HEK293 (cell line): ENCODE measurements at regions not wholly inside any gene's neighbourhood (a gene's known extent, or its start where the extent isn't known, plus 50 kb on each side); places are given as distances from the start of the nearest gene placed in this dataset.

Source experiments
- CTCF ChIA-PET: fragments of 350-600 bp; formaldehyde crosslinking; extraction: SDS; loops from one replicate; lab custom pipeline; 2021; ENCODE audit warnings: antibody characterized with exemption; lab: Yijun Ruan, JAX
- POLR2A ChIA-PET: fragments of 300-600 bp; formaldehyde crosslinking; extraction: SDS; loops from one replicate; lab custom pipeline; 2020; ENCODE audit warnings: antibody characterized with exemption, inconsistent platforms; lab: Yijun Ruan, JAX
- H3K27ac ChIP-seq: fragments of 200-500 bp; sonication (Bioruptor generic); 2 replicates; pipeline ENCODE4 v1.5.1; 2014; ENCODE audit warnings: low read depth, low read length, control low read depth, inconsistent platforms; ENCODE audit errors: extremely low read depth
- H3K36me3 ChIP-seq, 2 experiments: fragments of 200-500 bp in 1 of 2; sonication (Bioruptor generic) in 1 of 2; 1 replicate in 1 of 2; 2 replicates in 1 of 2; pipeline ENCODE4 v1.5.1; 2014 to 2017; ENCODE audit warnings: inconsistent platforms in 2 of 2, low read length in 2 of 2; ENCODE audit not compliant: control insufficient read depth in 2 of 2, insufficient read depth in 1 of 2
- H3K4me1 ChIP-seq: fragments of 200-500 bp; sonication (Bioruptor generic); 2 replicates; pipeline ENCODE4 v1.5.1; 2014; ENCODE audit warnings: mild to moderate bottlenecking, low read length, inconsistent platforms; ENCODE audit not compliant: control insufficient read depth, insufficient read depth
- H3K4me3 ChIP-seq: 2 replicates; pipeline ENCODE4 v1.5.1; 2011; ENCODE audit warnings: low read depth, mild to moderate bottlenecking, control low read depth, low read length, moderate library complexity
- H3K9me3 ChIP-seq: fragments of 200-500 bp; sonication (Bioruptor generic); 2 replicates; pipeline ENCODE4 v1.5.1; 2014; ENCODE audit warnings: low read depth, low read length, inconsistent platforms; ENCODE audit not compliant: control insufficient read depth, insufficient read depth
- BCL11A ChIP-seq: fragments of 450-650 bp; formaldehyde crosslinking; IDR thresholded peaks from 2 replicates; pipeline ENCODE4 v1.5.1; 2016; ENCODE audit warnings: low read depth, missing biosample characterization, missing genetic modification characterization
- HIC1 ChIP-seq: fragments of 450-650 bp; formaldehyde crosslinking; IDR thresholded peaks from 2 replicates; pipeline ENCODE4 v1.5.1; 2016; ENCODE audit warnings: missing biosample characterization, missing genetic modification characterization
- HOXC10 ChIP-seq: sonication (generic); formaldehyde crosslinking; IDR thresholded peaks from 2 replicates; pipeline ENCODE4 v1.8.1; 2023; ENCODE audit warnings: mild to moderate bottlenecking, missing genetic modification reagents
- INSM2 ChIP-seq: fragments of 450-650 bp; formaldehyde crosslinking; IDR thresholded peaks from 2 replicates; pipeline ENCODE4 v1.5.1; 2016; ENCODE audit warnings: missing biosample characterization, missing genetic modification characterization
- KLF1 ChIP-seq: fragments of 450-650 bp; formaldehyde crosslinking; IDR thresholded peaks from 2 replicates; pipeline ENCODE4 v1.5.1; 2016; ENCODE audit warnings: missing biosample characterization, missing genetic modification characterization
- MEIS1 ChIP-seq: sonication (generic); formaldehyde crosslinking; IDR thresholded peaks from 2 replicates; pipeline ENCODE4 v1.8.1; 2022; ENCODE audit warnings: missing genetic modification reagents, mild to moderate bottlenecking, borderline replicate concordance
- TCF7L2 ChIP-seq: IDR thresholded peaks from 2 replicates; pipeline ENCODE4 v1.6.1; 2011; ENCODE audit warnings: low read depth, mild to moderate bottlenecking, inconsistent platforms, low read length, moderate library complexity, borderline replicate concordance
- ZBTB17 ChIP-seq: fragments of 450-650 bp; formaldehyde crosslinking; IDR thresholded peaks from 2 replicates; pipeline ENCODE4 v1.5.1; 2016; ENCODE audit warnings: missing biosample characterization, missing genetic modification characterization
- ZBTB8A ChIP-seq: fragments of 450-650 bp; formaldehyde crosslinking; IDR thresholded peaks from 2 replicates; pipeline ENCODE4 v1.5.1; 2016; ENCODE audit warnings: missing biosample characterization, missing genetic modification characterization
- ZEB2 ChIP-seq: fragments of 450-650 bp; formaldehyde crosslinking; IDR thresholded peaks from 2 replicates; pipeline ENCODE4 v1.5.1; 2016; ENCODE audit warnings: missing biosample characterization, missing genetic modification characterization
- ZFP69B ChIP-seq: fragments of 450-650 bp; formaldehyde crosslinking; IDR thresholded peaks from 2 replicates; pipeline ENCODE4 v1.5.1; 2016; ENCODE audit warnings: missing biosample characterization, missing genetic modification characterization
- ZNF133 ChIP-seq: fragments of 450-650 bp; formaldehyde crosslinking; IDR thresholded peaks from 2 replicates; pipeline ENCODE4 v1.5.1; 2016; ENCODE audit warnings: missing biosample characterization, missing genetic modification characterization
- ZNF155 ChIP-seq: fragments of 450-650 bp; formaldehyde crosslinking; IDR thresholded peaks from 2 replicates; pipeline ENCODE4 v1.5.1; 2016; ENCODE audit warnings: missing biosample characterization, missing genetic modification characterization
- ZNF157 ChIP-seq: fragments of 450-650 bp; formaldehyde crosslinking; IDR thresholded peaks from 2 replicates; pipeline ENCODE4 v1.5.1; 2016; ENCODE audit warnings: missing biosample characterization, missing genetic modification characterization
- ZNF335 ChIP-seq: fragments of 450-650 bp; formaldehyde crosslinking; conservative IDR thresholded peaks from 2 replicates; pipeline ENCODE4 v1.5.1; 2016; ENCODE audit warnings: missing biosample characterization, missing genetic modification characterization
- ZNF394 ChIP-seq: fragments of 450-650 bp; formaldehyde crosslinking; IDR thresholded peaks from 2 replicates; pipeline ENCODE4 v1.5.1; 2016; ENCODE audit warnings: missing biosample characterization, missing genetic modification characterization, mild to moderate bottlenecking, moderate library complexity, borderline replicate concordance
- ZNF521 ChIP-seq: fragments of 450-650 bp; formaldehyde crosslinking; IDR thresholded peaks from 2 replicates; pipeline ENCODE4 v1.5.1; 2017; ENCODE audit warnings: missing biosample characterization, mild to moderate bottlenecking, missing genetic modification characterization
- ZNF560 ChIP-seq: fragments of 450-650 bp; formaldehyde crosslinking; IDR thresholded peaks from 2 replicates; pipeline ENCODE4 v1.5.1; 2017; ENCODE audit warnings: missing biosample characterization, missing genetic modification characterization, borderline replicate concordance
- ZNF596 ChIP-seq: fragments of 450-650 bp; IDR thresholded peaks from 2 replicates; pipeline ENCODE4 v1.5.0; 2018; ENCODE audit warnings: missing biosample characterization, mild to moderate bottlenecking, missing genetic modification characterization, moderate library complexity
- ZNF621 ChIP-seq: fragments of 450-650 bp; formaldehyde crosslinking; IDR thresholded peaks from 2 replicates; pipeline ENCODE4 v1.5.1; 2017; ENCODE audit warnings: missing biosample characterization, missing genetic modification characterization
- ZNF670 ChIP-seq: fragments of 450-650 bp; formaldehyde crosslinking; IDR thresholded peaks from 2 replicates; pipeline ENCODE4 v1.5.1; 2016; ENCODE audit warnings: missing biosample characterization, missing genetic modification characterization, low read depth
- TF ChIP-seq, protein P1 (sequence below): fragments of 450-650 bp; formaldehyde crosslinking; IDR thresholded peaks from 2 replicates; pipeline ENCODE4 v1.5.1; 2016; ENCODE audit warnings: missing biosample characterization, missing genetic modification characterization
- TF ChIP-seq, protein P2 (sequence below): fragments of 450-650 bp; formaldehyde crosslinking; optimal IDR thresholded peaks from 2 replicates; pipeline ENCODE3; 2016; ENCODE audit warnings: missing biosample characterization, mild to moderate bottlenecking, missing genetic modification characterization

GRCh38 chr4:81826335-81826734 lies 354.6 kb upstream of the RASGEF1B start (continued):
- TF ChIP-seq HIC1 (tag by site-specific recombination) = no peak
- no peak for TF ChIP-seq ZEB2
- no peak for TF ChIP-seq ZNF394 (tag by site-specific recombination)
- no peak for TF ChIP-seq MEIS1 (CRISPR knock-in tag)
- no peak for TF ChIP-seq ZFP69B (tag by site-specific recombination)
- no peak for TF ChIP-seq ZNF621 (tag by site-specific recombination)
- TF ChIP-seq ZNF157 (tag by site-specific recombination) = no peak
- TF ChIP-seq ZNF155 (tag by site-specific recombination) = no peak
- TF ChIP-seq, protein P1, sequence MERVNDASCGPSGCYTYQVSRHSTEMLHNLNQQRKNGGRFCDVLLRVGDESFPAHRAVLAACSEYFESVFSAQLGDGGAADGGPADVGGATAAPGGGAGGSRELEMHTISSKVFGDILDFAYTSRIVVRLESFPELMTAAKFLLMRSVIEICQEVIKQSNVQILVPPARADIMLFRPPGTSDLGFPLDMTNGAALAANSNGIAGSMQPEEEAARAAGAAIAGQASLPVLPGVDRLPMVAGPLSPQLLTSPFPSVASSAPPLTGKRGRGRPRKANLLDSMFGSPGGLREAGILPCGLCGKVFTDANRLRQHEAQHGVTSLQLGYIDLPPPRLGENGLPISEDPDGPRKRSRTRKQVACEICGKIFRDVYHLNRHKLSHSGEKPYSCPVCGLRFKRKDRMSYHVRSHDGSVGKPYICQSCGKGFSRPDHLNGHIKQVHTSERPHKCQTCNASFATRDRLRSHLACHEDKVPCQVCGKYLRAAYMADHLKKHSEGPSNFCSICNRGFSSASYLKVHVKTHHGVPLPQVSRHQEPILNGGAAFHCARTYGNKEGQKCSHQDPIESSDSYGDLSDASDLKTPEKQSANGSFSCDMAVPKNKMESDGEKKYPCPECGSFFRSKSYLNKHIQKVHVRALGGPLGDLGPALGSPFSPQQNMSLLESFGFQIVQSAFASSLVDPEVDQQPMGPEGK (tag by site-specific recombination) = no peak
- TF ChIP-seq ZNF670 (tag by site-specific recombination) = no peak
- no peak for TF ChIP-seq ZNF521 (tag by site-specific recombination)
- TF ChIP-seq ZNF596 (tag by site-specific recombination) = no peak

- CTCF ChIA-PET = interaction anchor here (0.6 to 0.7 kb wide), 2 partner anchors 9 to 129 kb away, joined by 3 read pairs; no protein-coding TSS in a partner anchor
- TF ChIP-seq KLF1 (tag by site-specific recombination) (no peak), ZNF335 (tag by site-specific recombination) (peak; percentile 34; the same call in 1 of the 2 replicates), TCF7L2 (peak; percentile 47; the same call in 1 of the 2 replicates), ZNF133 (tag by site-specific recombination) (no peak)
- TF ChIP-seq, all 188 proteins: peak for 2
- Histone ChIP-seq H3K27ac (no peak overlapping the region), H3K9me3 (no peaks in the 10 kb centered on the region), H3K36me3 (no peaks in the 10 kb centered on the region), H3K4me1 (no peaks in the 10 kb centered on the region), H3K4me3 (no peak overlapping the region)
- POLR2A ChIA-PET = no interaction called here
Observed at GRCh38 chr4:81818385-81818920, 346.7 kb upstream of the RASGEF1B start.

DNA sequence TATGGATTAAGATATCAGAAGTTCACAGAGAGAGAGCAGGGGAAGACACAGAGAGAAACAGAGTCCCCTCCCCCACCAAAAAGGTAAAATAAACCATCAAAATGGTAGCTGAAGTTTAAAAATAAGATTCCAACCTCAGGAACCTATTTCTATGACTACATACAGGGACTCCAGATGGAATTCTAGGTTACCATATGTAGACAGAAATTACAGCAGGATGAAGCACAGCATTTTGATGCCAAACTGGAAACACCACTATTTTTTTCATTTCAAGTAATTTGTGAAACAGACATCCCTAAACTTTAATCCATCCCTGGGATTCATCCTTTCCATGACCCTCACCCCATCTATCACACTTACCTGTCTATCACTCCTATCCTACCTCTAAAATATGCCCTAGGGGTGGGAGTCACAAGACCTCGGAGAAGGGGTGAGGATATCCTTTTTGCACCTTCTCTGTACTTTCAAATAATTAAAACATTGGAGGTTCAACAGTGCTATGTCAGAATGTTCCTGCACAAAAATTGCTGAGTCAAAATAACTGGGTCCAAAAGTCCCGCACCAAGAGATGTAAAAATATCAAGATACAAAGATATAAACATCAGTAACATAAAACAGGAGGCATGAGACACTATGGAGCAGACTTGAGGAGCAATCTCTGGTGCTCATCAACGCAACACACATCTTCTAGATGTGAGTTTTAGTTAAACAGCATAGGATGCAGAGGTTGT lies 344.5 kb upstream of the RASGEF1B start:
- TF ChIP-seq ZNF560 (tag by site-specific recombination) (no peak), ZEB2 (no peak), BCL11A (tag by site-specific recombination) (no peak), ZBTB8A (tag by site-specific recombination) (no peak), ZBTB17 (tag by site-specific recombination) (no peak), HOXC10 (CRISPR knock-in tag) (no peak), INSM2 (tag by site-specific recombination) (no peak)
- TF ChIP-seq, protein P2, sequence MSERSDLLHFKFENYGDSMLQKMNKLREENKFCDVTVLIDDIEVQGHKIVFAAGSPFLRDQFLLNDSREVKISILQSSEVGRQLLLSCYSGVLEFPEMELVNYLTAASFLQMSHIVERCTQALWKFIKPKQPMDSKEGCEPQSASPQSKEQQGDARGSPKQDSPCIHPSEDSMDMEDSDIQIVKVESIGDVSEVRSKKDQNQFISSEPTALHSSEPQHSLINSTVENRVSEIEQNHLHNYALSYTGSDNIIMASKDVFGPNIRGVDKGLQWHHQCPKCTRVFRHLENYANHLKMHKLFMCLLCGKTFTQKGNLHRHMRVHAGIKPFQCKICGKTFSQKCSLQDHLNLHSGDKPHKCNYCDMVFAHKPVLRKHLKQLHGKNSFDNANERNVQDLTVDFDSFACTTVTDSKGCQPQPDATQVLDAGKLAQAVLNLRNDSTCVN (tag by site-specific recombination) = no peak
- H3K27ac ChIP-seq = no peak overlapping the region
- no peaks in the 10 kb centered on the region for H3K36me3 ChIP-seq
- H3K4me1 ChIP-seq = no peaks in the 10 kb centered on the region
- POLR2A ChIA-PET = no interaction called here
- no peaks in the 10 kb centered on the region for H3K9me3 ChIP-seq
- H3K4me3 ChIP-seq = no peak overlapping the region
- CTCF ChIA-PET = no interaction called here
